GM23248 (cell line): ENCODE measurements at regions not wholly inside any gene's neighbourhood (a gene's known extent, or its start where the extent isn't known, plus 50 kb on each side); places are given as distances from the start of the nearest gene placed in this dataset.

Experiments
- EZH2 ChIP-seq: fragments of 200-600 bp; sonication (generic); IDR thresholded peaks from 2 replicates; pipeline ENCODE4 v1.6.1; 2018; ENCODE audit warnings: antibody characterized with exemption, mild to moderate bottlenecking; ENCODE audit not compliant: insufficient read depth, poor library complexity, severe bottlenecking
- EZH2phosphoT487 ChIP-seq: fragments of 200-600 bp; sonication (generic); IDR thresholded peaks from 2 replicates; pipeline ENCODE4 v1.6.1; 2018; ENCODE audit warnings: antibody characterized with exemption, moderate library complexity, mild to moderate bottlenecking, low read depth; ENCODE audit not compliant: insufficient read depth

DNA sequence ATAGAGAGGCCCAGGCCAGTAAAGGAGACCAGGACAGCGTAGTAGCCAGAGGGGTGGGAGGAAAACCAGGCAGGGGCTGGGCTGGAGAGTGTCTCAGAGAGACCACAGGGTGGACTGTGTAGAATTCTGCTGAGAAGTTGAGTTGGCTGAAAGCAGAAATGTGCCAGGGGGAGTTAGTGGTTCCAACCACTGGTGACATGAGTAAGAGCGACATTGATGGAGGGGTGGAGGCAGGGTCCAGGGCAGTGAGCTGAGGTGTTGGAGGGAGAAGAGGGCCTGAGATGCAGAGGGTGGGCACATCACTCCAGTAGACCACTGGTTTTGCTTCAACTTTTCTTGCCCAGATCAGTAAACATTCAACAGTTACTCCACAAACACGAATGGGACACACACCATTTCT is 106.5 kb downstream of the ASB7 start:
- TF ChIP-seq EZH2phosphoT487 (no peak), EZH2 (no peak)
